HepG2 (cell line): ENCODE measurements at regions not wholly inside any gene's neighbourhood (a gene's known extent, or its start where the extent isn't known, plus 50 kb on each side); places are given as distances from the start of the nearest gene placed in this dataset.
"Not testable (repeated sequence)": the region's sequence is repeated elsewhere in the genome, so short reads cannot be mapped to it uniquely, and the experiment has no call there.

ENCODE experiments used
- ATAC-seq: fragments of 200-7000 bp; cut with Tn5 transposase; 3 replicates; pipeline ENCODE4 v1.9.1; 2020; ENCODE audit warnings: mild to moderate bottlenecking, moderate library complexity
- BruUV-seq: library from RNA; stranded (reverse); fragments of 400-500 nt; replicated peaks from 2 replicates; lab custom pipeline; 2021; lab: Mats Ljungman, UMichigan
- CTCF ChIA-PET: fragments of 300-600 bp; formaldehyde crosslinking; extraction: SDS; loops from one replicate; lab custom pipeline; 2021; ENCODE audit warnings: low total read pairs, inconsistent platforms, low intra/inter-chr PET ratio; lab: Yijun Ruan, JAX
- POLR2A ChIA-PET: fragments of 350-600 bp; sonication (Branson Sonifier 250); formaldehyde crosslinking; loops from one replicate; lab custom pipeline; 2020; ENCODE audit warnings: antibody characterized with exemption, inconsistent platforms; lab: Yijun Ruan, JAX
- DNase-seq: peaks from one replicate; pipeline ENCODE4 v3.0.0-alpha.2; 2015; ENCODE audit warnings: low spot score
- FAIRE-seq: peaks from 3 replicates; lab custom pipeline; 2011; peaks lifted over from hg19 to GRCh38; lab: Jason Lieb, UNC
- H2AFZ ChIP-seq: one replicate; pipeline ENCODE4 v1.6.1; 2011; ENCODE audit warnings: low read length, inconsistent platforms
- H3K27ac ChIP-seq: fragments of 300-600 bp; 3 replicates; pipeline ENCODE4 v1.8.0; 2011; ENCODE audit warnings: mixed run types, mild to moderate bottlenecking, mixed read lengths, low read length, inconsistent platforms; ENCODE audit not compliant: insufficient read depth; ENCODE audit errors: extremely low read length
- H3K27me3 ChIP-seq, 2 experiments: fragments of 200-600 bp in 1 of 2; 2 replicates in 1 of 2; 3 replicates in 1 of 2; pipeline versions ENCODE4 v1.6.0 to v1.8.0; 2011; ENCODE audit warnings: low read length in 2 of 2, mild to moderate bottlenecking in 2 of 2, moderate library complexity in 2 of 2, inconsistent platforms in 1 of 2; ENCODE audit not compliant: insufficient read depth in 2 of 2, control insufficient read depth in 1 of 2
- H3K36me3 ChIP-seq, 2 experiments: fragments of 200-600 bp in 1 of 2; replicated peaks in 1 of 2; 2 replicates in 1 of 2; 3 replicates in 1 of 2; pipeline versions ENCODE4 v1.5.1 to v1.8.0; 2011; ENCODE audit warnings: low read length in 2 of 2, inconsistent platforms in 1 of 2; ENCODE audit not compliant: insufficient read depth in 2 of 2, control insufficient read depth in 1 of 2
- H3K4me1 ChIP-seq: 2 replicates; pipeline ENCODE4 v1.5.1; 2012; ENCODE audit warnings: low read length, inconsistent platforms; ENCODE audit not compliant: insufficient read depth
- H3K4me2 ChIP-seq: 2 replicates; pipeline ENCODE4 v1.6.0; 2011; ENCODE audit warnings: low read depth, low read length, inconsistent platforms
- H3K4me3 ChIP-seq, 3 experiments: fragments of 200-600 bp in 1 of 3; sonication (generic), shearing (Covaris generic) in 1 of 3; replicated peaks in 1 of 3; 2 replicates each; pipeline ENCODE4 v1.5.1; 2011 to 2016; ENCODE audit warnings: low read length in 3 of 3, inconsistent platforms in 2 of 3, low read depth in 2 of 3, mild to moderate bottlenecking in 2 of 3, control low read depth in 1 of 3, mixed read lengths in 1 of 3; ENCODE audit not compliant: insufficient read depth in 1 of 3
- H3K79me2 ChIP-seq: one replicate; pipeline ENCODE4 v1.6.1; 2011; ENCODE audit warnings: low read length, inconsistent platforms; ENCODE audit not compliant: insufficient read depth
- H3K9ac ChIP-seq: 2 replicates; pipeline ENCODE4 v1.6.0; 2011; ENCODE audit warnings: mild to moderate bottlenecking, low read depth, low read length, inconsistent platforms; ENCODE audit not compliant: insufficient read depth
- H3K9me3 ChIP-seq: 2 replicates; pipeline ENCODE4 v1.5.1; 2012; ENCODE audit warnings: mild to moderate bottlenecking, low read length
- H4K20me1 ChIP-seq: 2 replicates; pipeline ENCODE4 v1.6.0; 2011; ENCODE audit warnings: inconsistent platforms, mild to moderate bottlenecking, low read length, moderate library complexity; ENCODE audit not compliant: insufficient read depth
- MED1 ChIP-seq: sonication (generic); formaldehyde crosslinking; IDR thresholded peaks from 2 replicates; pipeline ENCODE4 v1.4.0; 2020; ENCODE audit warnings: missing genetic modification reagents
- MTA1 ChIP-seq: sonication (generic); formaldehyde crosslinking; IDR thresholded peaks from 2 replicates; pipeline ENCODE4 v1.4.0; 2020; ENCODE audit warnings: missing genetic modification reagents, mild to moderate bottlenecking, borderline replicate concordance
- MTF1 ChIP-seq: sonication (generic); formaldehyde crosslinking; IDR thresholded peaks from 2 replicates; pipeline ENCODE4 v1.5.0; 2020; ENCODE audit warnings: missing genetic modification reagents
- MXD3 ChIP-seq: IDR thresholded peaks from 2 replicates; pipeline ENCODE4 v1.6.1; 2016; ENCODE audit warnings: mild to moderate bottlenecking, missing biosample characterization, missing genetic modification reagents
- RELA ChIP-seq: sonication (generic); formaldehyde crosslinking; IDR thresholded peaks from 2 replicates; pipeline ENCODE4 v1.4.0; 2020; ENCODE audit warnings: missing genetic modification reagents
- SIX1 ChIP-seq: sonication (generic); formaldehyde crosslinking; IDR thresholded peaks from 2 replicates; pipeline ENCODE4 v1.4.0; 2020; ENCODE audit warnings: missing genetic modification reagents, borderline replicate concordance
- ZKSCAN5 ChIP-seq: sonication (generic); formaldehyde crosslinking; IDR thresholded peaks from 2 replicates; pipeline ENCODE4 v1.5.1; 2020; ENCODE audit warnings: mild to moderate bottlenecking, missing genetic modification reagents
- ZNF615 ChIP-seq: sonication (generic); formaldehyde crosslinking; IDR thresholded peaks from 2 replicates; pipeline ENCODE4 v1.5.0; 2020; ENCODE audit warnings: mild to moderate bottlenecking, missing genetic modification reagents, borderline replicate concordance
- ZSCAN9 ChIP-seq: IDR thresholded peaks from 2 replicates; pipeline ENCODE4 v1.6.1; 2016; ENCODE audit warnings: borderline replicate concordance
- WGBS: methylation state at CpG from one replicate; pipeline ENCODE4 v1.1.6; 2017; ENCODE audit warnings: low lambda C conversion rate; 5-methylcytosine and 5-hydroxymethylcytosine counted together
- in situ Hi-C: cut with HindIII; loops from 2 replicates; pipeline ENCODE4 v1.10.0; 2017; ENCODE audit warnings: low pct_unique_long_range_greater_than_20kb; ENCODE audit not compliant: extremely low pct_ligation_motif_present
- intact Hi-C: fragments of 100-400 bp; cut with micrococcal nuclease; formaldehyde crosslinking; loops from one replicate; pipeline ENCODE4 v1.10.0; 2022; ENCODE audit not compliant: unreplicated experiment
- TF ChIP-seq, protein P1 (sequence below): sonication (generic); formaldehyde crosslinking; IDR thresholded peaks from 2 replicates; pipeline ENCODE4 v1.5.0; 2020; ENCODE audit warnings: mild to moderate bottlenecking, missing genetic modification reagents, moderate library complexity
- TF ChIP-seq, protein P2 (sequence below): sonication (generic); formaldehyde crosslinking; IDR thresholded peaks from 2 replicates; pipeline ENCODE4 v1.4.0; 2020; ENCODE audit warnings: missing genetic modification reagents

DNA sequence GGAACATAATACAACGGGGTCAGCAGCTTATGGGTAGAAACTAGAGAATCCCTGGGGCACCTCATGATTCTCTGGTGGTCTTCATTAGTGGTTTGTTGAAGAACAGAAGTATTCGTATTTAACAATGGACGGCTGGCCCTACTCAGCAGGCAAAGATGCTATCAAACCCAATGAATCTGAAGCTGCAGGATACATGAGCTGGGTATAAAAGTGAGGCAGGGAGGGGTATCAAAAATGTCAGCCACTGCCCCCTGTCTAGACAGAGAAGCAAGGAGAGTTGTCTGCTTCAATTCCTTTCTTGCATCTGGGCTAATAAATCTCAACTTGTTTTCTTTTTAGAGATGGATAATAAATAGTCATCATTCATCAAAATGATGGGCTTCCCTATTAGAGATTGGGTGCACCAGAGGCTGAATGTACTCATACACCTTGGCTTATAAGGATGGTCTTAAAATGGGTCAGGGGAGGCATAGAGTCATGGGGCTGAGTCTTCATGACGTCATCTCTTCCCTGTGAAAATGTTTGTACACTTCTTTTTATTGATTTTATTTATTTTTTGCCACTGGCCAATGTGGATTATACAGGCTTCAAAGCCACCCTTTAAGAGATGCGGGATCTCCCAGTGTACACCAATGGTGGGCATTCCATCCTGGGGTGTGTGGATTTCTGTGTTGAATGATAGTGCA lies 259.5 kb downstream of the SHOX start (continued):
- TF ChIP-seq MED1 (CRISPR knock-in tag) (no peak), MTA1 (CRISPR knock-in tag) (no peak)
- TF ChIP-seq, protein P1, sequence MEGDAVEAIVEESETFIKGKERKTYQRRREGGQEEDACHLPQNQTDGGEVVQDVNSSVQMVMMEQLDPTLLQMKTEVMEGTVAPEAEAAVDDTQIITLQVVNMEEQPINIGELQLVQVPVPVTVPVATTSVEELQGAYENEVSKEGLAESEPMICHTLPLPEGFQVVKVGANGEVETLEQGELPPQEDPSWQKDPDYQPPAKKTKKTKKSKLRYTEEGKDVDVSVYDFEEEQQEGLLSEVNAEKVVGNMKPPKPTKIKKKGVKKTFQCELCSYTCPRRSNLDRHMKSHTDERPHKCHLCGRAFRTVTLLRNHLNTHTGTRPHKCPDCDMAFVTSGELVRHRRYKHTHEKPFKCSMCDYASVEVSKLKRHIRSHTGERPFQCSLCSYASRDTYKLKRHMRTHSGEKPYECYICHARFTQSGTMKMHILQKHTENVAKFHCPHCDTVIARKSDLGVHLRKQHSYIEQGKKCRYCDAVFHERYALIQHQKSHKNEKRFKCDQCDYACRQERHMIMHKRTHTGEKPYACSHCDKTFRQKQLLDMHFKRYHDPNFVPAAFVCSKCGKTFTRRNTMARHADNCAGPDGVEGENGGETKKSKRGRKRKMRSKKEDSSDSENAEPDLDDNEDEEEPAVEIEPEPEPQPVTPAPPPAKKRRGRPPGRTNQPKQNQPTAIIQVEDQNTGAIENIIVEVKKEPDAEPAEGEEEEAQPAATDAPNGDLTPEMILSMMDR: no peak

DNA sequence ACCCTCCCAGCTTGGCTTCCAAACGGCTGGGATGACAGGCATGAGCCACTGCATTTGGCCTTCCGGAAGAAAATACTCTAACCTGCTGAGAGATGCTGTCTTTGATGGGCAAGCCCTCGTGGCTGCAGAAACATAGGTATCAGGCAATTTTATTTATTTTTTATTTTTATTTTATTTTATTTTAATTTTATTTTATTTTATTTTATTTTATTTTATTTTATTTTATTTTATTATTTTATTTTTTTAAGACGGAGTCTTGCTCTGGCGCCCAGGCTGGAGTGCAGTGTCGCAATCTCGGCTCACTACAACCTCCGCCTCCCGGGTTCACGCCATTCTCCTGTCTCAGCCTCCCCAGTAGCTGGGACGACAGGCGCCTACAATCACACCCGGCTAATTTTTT lies 257.1 kb downstream of the SHOX start:
- WGBS: 64% methylated on average over 13 of the region's 13 CpGs
- H2AFZ ChIP-seq, H3K4me2 ChIP-seq, H3K4me1 ChIP-seq, H3K27ac ChIP-seq, H4K20me1 ChIP-seq, DNase-seq, FAIRE-seq, BruUV-seq, H3K4me3 ChIP-seq, CTCF ChIA-PET, POLR2A ChIA-PET, intact Hi-C loops, H3K36me3 ChIP-seq, ATAC-seq, H3K27me3 ChIP-seq, H3K9ac ChIP-seq, in situ Hi-C loops, H3K79me2 ChIP-seq: not testable (repeated sequence)
- peaks cover 27% of the 10 kb centered on the region for H3K9me3 ChIP-seq

DNA sequence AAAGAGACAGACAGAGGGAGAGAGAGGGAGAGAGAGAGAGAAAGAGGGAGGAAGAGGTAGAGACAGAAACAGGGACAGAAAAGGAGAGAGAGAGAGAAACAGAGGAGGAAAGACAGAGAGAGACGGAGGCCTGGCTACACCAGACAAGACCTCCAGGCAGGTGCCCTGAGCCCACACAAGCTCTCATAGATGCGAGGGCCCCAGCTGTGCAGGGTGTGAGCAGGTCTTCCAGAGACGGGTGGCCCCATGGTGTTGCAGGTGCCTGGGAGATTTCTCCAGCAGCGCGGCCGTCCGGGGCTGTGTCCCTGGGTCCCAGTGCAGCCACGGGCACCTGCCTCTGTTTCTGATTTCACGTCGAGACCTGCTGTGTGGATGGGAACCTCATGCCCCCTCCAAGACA lies 253.0 kb downstream of the SHOX start:
- H3K79me2 ChIP-seq: no peaks in the 10 kb centered on the region
- H3K4me2 ChIP-seq: no peak overlapping the region
- no peaks in the 10 kb centered on the region for H3K36me3 ChIP-seq
- H3K9me3 ChIP-seq: no peaks in the 10 kb centered on the region
- TF ChIP-seq MTF1 (no peak), ZSCAN9 (CRISPR knock-in tag) (no peak), MXD3 (CRISPR knock-in tag) (no peak), ZNF615 (CRISPR knock-in tag) (no peak), ZKSCAN5 (CRISPR knock-in tag) (no peak), SIX1 (no peak), RELA (no peak)
- TF ChIP-seq, protein P2, sequence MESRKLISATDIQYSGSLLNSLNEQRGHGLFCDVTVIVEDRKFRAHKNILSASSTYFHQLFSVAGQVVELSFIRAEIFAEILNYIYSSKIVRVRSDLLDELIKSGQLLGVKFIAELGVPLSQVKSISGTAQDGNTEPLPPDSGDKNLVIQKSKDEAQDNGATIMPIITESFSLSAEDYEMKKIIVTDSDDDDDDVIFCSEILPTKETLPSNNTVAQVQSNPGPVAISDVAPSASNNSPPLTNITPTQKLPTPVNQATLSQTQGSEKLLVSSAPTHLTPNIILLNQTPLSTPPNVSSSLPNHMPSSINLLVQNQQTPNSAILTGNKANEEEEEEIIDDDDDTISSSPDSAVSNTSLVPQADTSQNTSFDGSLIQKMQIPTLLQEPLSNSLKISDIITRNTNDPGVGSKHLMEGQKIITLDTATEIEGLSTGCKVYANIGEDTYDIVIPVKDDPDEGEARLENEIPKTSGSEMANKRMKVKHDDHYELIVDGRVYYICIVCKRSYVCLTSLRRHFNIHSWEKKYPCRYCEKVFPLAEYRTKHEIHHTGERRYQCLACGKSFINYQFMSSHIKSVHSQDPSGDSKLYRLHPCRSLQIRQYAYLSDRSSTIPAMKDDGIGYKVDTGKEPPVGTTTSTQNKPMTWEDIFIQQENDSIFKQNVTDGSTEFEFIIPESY (CRISPR knock-in tag): no peak
- WGBS: 6% methylated on average over 1 of the region's 10 CpGs
- H3K4me1 ChIP-seq: no peaks in the 10 kb centered on the region
- H3K27ac ChIP-seq: no peak overlapping the region
- ChIA-PET CTCF (no interaction called here), POLR2A (no interaction called here)
- no peak for FAIRE-seq
- H3K9ac ChIP-seq: no peak overlapping the region
- in situ Hi-C loops: no loop called here
- no peak for DNase-seq
- no peak overlapping the region for H3K4me3 ChIP-seq
- H2AFZ ChIP-seq: no peak overlapping the region
- BruUV-seq: no TSS peak
- no peaks in the 10 kb centered on the region for H3K27me3 ChIP-seq
- peak; percentile 52; the same call in 2 of the 3 replicates for ATAC-seq
- no peaks in the 10 kb centered on the region for H4K20me1 ChIP-seq
- intact Hi-C loops: no loop called here
